GM19372 (cell line): ENCODE measurements at regions not wholly inside any gene's neighbourhood (a gene's known extent, or its start where the extent isn't known, plus 50 kb on each side); places are given as distances from the start of the nearest gene placed in this dataset.
"Not testable (repeated sequence)": the region's sequence is repeated elsewhere in the genome, so short reads cannot be mapped to it uniquely, and the experiment has no call there.

ENCODE experiments used
- ATAC-seq: cut with Tn5 transposase; IDR thresholded peaks from one replicate; pipeline ENCODE4 v1.9.1; 2021; ENCODE audit warnings: mild to moderate bottlenecking, low read depth, moderate library complexity; ENCODE audit not compliant: unreplicated experiment

DNA sequence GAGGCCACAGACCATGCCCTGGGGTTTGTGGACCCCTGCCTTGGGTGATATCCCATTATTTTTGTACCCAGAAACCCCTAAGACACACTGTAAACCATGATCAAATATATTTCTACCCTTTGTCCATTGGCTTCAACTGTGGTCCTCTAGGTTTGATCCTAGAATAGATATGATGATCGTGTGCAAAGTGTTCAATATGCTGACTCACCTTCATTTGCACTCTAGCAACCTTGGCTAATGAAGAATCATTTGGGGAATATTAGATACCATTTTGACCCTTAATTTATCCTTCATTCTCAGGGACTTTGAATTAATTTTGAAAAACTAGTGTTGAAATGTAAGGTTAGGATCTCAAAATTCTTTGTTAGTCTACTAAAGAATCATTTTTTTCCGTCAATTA lies 73.1 kb upstream of the RAP1B start:
- no peak for ATAC-seq

DNA sequence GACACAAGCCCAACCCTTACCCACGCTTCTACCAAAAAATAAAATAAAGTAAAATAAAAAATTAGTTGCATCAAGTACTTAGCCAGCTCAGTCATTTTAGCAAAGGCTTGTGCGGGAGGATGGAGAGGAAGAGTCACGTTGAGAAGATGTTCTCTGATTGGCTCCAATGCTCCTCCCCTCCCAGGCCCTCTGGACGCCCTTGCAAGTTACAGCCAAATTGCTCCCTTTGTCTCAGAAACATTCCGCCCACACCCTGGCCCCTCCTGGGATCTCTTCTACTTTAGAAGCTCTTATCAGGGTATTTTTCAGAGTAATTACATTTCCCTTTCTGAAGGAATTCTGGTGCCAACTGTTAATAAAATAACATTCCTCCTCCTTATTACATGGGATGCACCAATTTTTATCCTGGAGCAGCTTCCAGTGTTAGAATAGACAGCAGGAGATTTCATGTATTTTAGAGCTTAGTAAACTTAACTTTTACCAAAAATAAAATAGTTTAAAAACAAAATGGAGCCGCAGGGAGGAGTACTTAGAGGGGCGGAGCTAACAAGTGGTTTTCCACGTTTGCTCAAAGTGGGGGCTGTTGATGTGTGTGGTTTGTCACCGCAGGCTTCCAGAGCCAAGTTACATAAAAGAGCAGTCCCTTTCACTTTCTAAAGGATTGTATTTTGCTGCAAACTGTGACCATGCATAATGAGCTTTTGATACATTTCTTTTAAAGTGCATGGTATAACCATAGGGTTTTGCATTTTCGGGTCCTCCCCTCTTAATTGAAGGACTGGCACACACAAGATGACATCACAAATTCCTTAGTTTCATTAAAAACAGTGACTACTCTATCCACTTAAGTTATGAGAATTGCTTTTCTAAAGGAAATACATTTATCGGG lies 71.7 kb upstream of the RAP1B start:
- ATAC-seq: no peak

- no peak for ATAC-seq
Observed at GRCh38 chr12:68539615-68539952, 71.1 kb upstream of the RAP1B start.

GRCh38 chr12:68540768-68541167 lies 69.9 kb upstream of the RAP1B start:
- not testable (repeated sequence) for ATAC-seq

GRCh38 chr12:68547318-68547717 lies 63.4 kb upstream of the RAP1B start:
- not testable (repeated sequence) for ATAC-seq

DNA sequence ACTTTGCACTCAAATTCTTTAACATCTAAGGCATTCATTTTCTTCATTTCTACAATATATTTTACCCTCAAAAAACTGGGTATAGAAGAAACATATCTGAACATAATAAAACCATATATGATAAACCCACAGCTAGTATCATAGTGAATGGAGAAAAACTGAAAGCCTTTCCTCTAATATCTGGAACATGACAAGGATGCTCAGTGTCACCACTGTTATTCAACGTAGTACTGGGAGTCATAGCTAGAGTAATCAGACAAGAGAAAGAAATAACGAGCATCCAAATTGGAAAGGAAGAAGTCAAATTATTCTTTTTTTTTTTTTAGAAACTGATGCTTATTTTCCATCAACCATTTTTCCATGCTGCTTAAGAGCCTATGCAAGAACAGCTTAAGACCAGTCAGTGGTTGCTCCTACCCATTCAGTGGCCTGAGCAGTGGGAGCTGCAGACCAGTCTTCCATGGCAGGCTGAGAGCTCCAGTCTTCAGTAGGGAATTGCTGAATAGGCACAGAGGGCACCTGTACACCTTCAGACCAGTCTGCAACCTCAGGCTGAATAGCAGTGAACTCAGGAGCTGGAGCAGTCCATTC lies 58.0 kb upstream of the RAP1B start:
- not testable (repeated sequence) for ATAC-seq

DNA sequence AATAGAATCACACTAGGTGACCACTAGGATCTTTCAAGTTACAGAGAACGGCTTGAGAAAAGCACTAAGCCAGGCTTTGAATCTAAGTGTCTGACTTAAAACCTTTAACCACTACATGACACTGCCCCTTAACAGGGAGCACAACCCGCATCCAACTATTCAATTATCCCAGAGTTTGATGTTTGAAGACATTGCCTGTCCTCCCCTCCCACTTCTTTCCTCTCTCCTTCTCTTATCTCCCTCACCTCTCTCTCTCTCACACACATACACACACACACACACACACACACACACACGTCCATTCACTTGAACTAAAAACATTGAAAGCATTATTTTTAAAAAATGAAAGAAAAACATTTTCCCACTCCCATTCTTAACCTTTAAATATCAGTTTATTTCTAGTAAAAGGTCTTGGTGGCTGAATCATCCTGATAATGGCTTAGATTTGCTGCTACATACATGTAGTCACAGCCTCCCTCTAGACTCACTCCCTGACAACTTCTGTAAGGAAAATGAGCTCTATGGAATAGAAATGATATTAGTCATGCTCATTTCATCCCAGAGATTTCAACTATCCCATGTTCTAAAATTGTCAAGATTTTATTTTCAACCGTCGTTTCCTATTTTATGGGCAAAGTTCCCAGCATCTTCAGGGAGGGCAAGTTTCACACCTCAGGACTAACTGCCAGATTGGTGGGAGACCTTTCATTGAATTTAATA lies 53.5 kb upstream of the RAP1B start:
- ATAC-seq: no peak

GRCh38 chr12:68559246-68559645 lies 51.5 kb upstream of the RAP1B start:
- ATAC-seq: no peak

- ATAC-seq: no peak
Observed at GRCh38 chr12:68559984-68560850, 50.5 kb upstream of the RAP1B start.

DNA sequence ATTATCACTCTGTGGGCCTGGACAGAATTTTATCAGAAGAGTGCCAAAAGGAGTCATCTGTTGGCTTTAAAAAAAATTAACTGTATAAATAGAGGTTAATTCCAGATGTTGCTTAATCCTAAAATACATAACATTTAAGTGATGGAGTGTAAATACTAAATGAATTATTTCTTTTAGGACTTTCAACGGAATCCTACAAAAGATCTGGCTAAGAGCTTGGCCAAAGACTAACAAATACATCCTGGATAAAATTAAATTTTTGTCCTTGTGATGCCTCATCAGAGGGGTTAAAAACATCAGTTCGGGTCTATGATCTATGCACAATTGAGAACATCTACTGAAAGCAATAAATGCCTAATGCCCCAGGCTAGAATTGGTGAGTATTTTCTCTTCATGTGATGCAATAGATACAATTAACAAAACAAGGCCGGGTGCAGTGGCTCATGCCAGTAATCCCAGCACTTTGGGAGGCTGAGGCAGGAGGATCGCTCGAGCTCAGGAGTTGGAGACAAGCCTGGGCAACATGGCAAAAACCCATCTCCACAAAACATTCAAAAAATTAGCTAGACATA lies 49.8 kb upstream of the RAP1B start:
- ATAC-seq: no peak
